Nephron (organoid): ENCODE measurements at regions not wholly inside any gene's neighbourhood (a gene's known extent, or its start where the extent isn't known, plus 50 kb on each side); places are given as distances from the start of the nearest gene placed in this dataset.

Experiments used
- H3K27ac Mint-ChIP-seq, 3 experiments: 2 replicates each; pipeline ENCODE4 v1.8.0; 2020; ENCODE audit warnings: mixed read lengths in 3 of 3, mild to moderate bottlenecking in 2 of 3, moderate library complexity in 1 of 3
- H3K27me3 Mint-ChIP-seq: 2 replicates; pipeline ENCODE4 v1.8.0; 2021; ENCODE audit warnings: low read depth, mild to moderate bottlenecking, moderate library complexity, mixed read lengths
- H3K36me3 Mint-ChIP-seq: 2 replicates; pipeline ENCODE4 v1.8.0; 2020; ENCODE audit warnings: low read depth, mixed read lengths
- H3K4me1 Mint-ChIP-seq: 2 replicates; pipeline ENCODE4 v1.8.0; 2020; ENCODE audit warnings: mixed read lengths
- H3K4me3 Mint-ChIP-seq, 3 experiments: 2 replicates each; pipeline ENCODE4 v1.8.0; 2020; ENCODE audit warnings: mild to moderate bottlenecking in 3 of 3, mixed read lengths in 3 of 3, moderate library complexity in 2 of 3
- H3K9me3 Mint-ChIP-seq: 2 replicates; pipeline ENCODE4 v1.8.0; 2020; ENCODE audit warnings: mixed read lengths
- CTCF ChIP-seq, 3 experiments: fragments of 200-600 bp; sonication (generic); IDR thresholded peaks; one replicate each; pipeline ENCODE4 v1.5.0; 2021; ENCODE audit warnings: antibody characterized with exemption in 3 of 3; ENCODE audit not compliant: unreplicated experiment in 3 of 3

DNA sequence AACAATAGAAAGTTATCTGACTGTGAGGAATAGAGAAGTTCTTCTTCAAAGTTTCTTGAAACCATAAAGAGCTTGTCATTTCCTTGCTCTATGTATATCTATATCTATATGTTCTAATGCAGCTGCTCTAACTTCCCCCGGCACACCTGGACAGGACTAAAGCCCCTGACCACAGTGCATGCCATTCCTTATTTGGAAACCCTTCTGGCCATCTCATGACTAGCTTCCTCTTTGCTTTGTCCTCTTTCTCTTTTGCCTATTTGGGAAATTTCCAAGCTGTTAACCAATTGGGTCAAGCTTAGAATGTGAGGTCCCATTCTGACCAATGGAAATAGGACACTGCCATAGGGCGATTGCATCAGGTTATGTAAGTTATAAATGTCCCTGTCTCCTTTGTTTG is 1481.1 kb downstream of the STIM2 start:
- TF ChIP-seq CTCF (IDR thresholded peaks at IDR 0.05; ENCODE audit: unreplicated experiment in 3 of 3), result no peak
- no peaks in the 10 kb centered on the region for H3K9me3 Mint-ChIP-seq
- H3K4me1 Mint-ChIP-seq, result no peaks in the 10 kb centered on the region
- H3K4me3 Mint-ChIP-seq, result no peak overlapping the region
- no peaks in the 10 kb centered on the region for H3K36me3 Mint-ChIP-seq
- H3K27me3 Mint-ChIP-seq, result no peaks in the 10 kb centered on the region
- H3K27ac Mint-ChIP-seq, result no peak overlapping the region

GRCh38 chr4:28350485-28350884 is 1489.8 kb downstream of the STIM2 start:
- H3K27me3 Mint-ChIP-seq, result no peaks in the 10 kb centered on the region
- no peak overlapping the region for H3K4me3 Mint-ChIP-seq
- peaks cover 4% of the 10 kb centered on the region for H3K9me3 Mint-ChIP-seq
- no peaks in the 10 kb centered on the region for H3K36me3 Mint-ChIP-seq
- no peaks in the 10 kb centered on the region for H3K4me1 Mint-ChIP-seq
- H3K27ac Mint-ChIP-seq, result no peak overlapping the region
- no peak for TF ChIP-seq CTCF (IDR thresholded peaks at IDR 0.05; ENCODE audit: unreplicated experiment in 3 of 3)

DNA sequence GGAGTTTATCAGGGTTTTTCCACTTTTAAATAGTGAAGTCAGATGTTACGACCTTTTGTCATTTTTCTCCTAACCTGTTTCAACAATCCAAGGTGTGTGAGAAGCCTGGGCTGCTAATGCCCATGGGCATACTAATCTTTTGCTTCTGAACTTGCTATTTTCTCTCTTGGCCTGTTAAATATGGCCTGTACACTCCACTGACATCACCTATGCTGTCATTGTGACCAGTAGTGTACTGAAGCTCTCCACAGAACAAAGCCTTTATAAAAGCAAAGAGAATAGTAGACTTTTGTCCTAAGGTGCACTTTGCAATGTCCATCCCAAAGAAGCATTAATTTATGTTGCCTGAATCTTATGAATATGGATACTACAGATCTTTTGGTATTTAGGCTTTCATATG is 1490.5 kb downstream of the STIM2 start:
- no peak overlapping the region for H3K27ac Mint-ChIP-seq
- TF ChIP-seq CTCF (IDR thresholded peaks at IDR 0.05; ENCODE audit: unreplicated experiment in 3 of 3), result no peak
- H3K27me3 Mint-ChIP-seq, result no peaks in the 10 kb centered on the region
- peaks cover 4% of the 10 kb centered on the region for H3K9me3 Mint-ChIP-seq
- no peaks in the 10 kb centered on the region for H3K4me1 Mint-ChIP-seq
- no peaks in the 10 kb centered on the region for H3K36me3 Mint-ChIP-seq
- no peak overlapping the region for H3K4me3 Mint-ChIP-seq

GRCh38 chr4:28351826-28352225 is 1491.2 kb downstream of the STIM2 start:
- Mint-ChIP-seq H3K27me3 (no peaks in the 10 kb centered on the region), H3K4me1 (no peaks in the 10 kb centered on the region), H3K36me3 (no peaks in the 10 kb centered on the region), H3K9me3 (peaks cover 4% of the 10 kb centered on the region), H3K27ac (no peak overlapping the region), H3K4me3 (no peak overlapping the region)
- TF ChIP-seq CTCF (IDR thresholded peaks at IDR 0.05; ENCODE audit: unreplicated experiment in 3 of 3), result no peak

- no peak for TF ChIP-seq CTCF (IDR thresholded peaks at IDR 0.05; ENCODE audit: unreplicated experiment in 3 of 3)
- no peaks in the 10 kb centered on the region for H3K36me3 Mint-ChIP-seq
- H3K4me1 Mint-ChIP-seq, result no peaks in the 10 kb centered on the region
- no peak overlapping the region for H3K4me3 Mint-ChIP-seq
- H3K9me3 Mint-ChIP-seq, result peaks cover 4% of the 10 kb centered on the region
- H3K27me3 Mint-ChIP-seq, result no peaks in the 10 kb centered on the region
- H3K27ac Mint-ChIP-seq, result no peak overlapping the region
These were observed 1494.4 kb downstream of the STIM2 start for GRCh38 chr4:28354880-28355656.

GRCh38 chr4:28357990-28358389 is 1497.3 kb downstream of the STIM2 start:
- TF ChIP-seq CTCF (IDR thresholded peaks at IDR 0.05; ENCODE audit: unreplicated experiment in 3 of 3), result no peak
- Mint-ChIP-seq H3K36me3 (no peaks in the 10 kb centered on the region), H3K4me1 (no peaks in the 10 kb centered on the region), H3K27me3 (no peaks in the 10 kb centered on the region), H3K4me3 (no peak overlapping the region), H3K9me3 (no peaks in the 10 kb centered on the region), H3K27ac (no peak overlapping the region)
